GM18907 (cell line): ENCODE measurements at regions not wholly inside any gene's neighbourhood (a gene's known extent, or its start where the extent isn't known, plus 50 kb on each side); places are given as distances from the start of the nearest gene placed in this dataset.
"Not testable (repeated sequence)": the region's sequence is repeated elsewhere in the genome, so short reads cannot be mapped to it uniquely, and the experiment has no call there.

Experiments
- ATAC-seq: cut with Tn5 transposase; IDR thresholded peaks from one replicate; pipeline ENCODE4 v1.9.1; 2021; ENCODE audit warnings: mild to moderate bottlenecking, moderate library complexity; ENCODE audit not compliant: unreplicated experiment

DNA sequence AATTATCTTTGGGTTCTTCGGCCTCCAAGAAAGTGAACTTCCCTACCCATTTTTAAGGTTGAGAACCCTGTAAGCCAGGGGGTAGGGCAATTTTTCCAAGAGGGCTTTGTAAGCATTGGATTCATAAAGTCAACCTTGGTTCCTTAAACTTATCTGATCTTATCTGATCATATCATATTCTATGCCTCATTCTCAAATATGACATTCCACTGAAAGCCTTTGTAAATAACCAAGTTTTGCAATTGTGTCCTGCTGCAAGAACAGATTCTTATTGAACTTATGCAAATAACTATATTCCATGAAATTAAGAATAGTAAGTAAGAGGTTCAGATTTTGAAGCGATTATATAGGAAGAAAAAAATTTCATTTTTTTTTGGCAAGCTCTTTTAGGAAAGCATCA is 649.5 kb downstream of the LRRC70 start:
- ATAC-seq: no peak

GRCh38 chr5:63220244-63220643 is 641.6 kb downstream of the LRRC70 start:
- ATAC-seq: no peak

- no peak for ATAC-seq
Measured at GRCh38 chr5:63217422-63217821, 638.8 kb downstream of the LRRC70 start.

GRCh38 chr5:63213256-63213655 is 634.6 kb downstream of the LRRC70 start:
- ATAC-seq: no peak

DNA sequence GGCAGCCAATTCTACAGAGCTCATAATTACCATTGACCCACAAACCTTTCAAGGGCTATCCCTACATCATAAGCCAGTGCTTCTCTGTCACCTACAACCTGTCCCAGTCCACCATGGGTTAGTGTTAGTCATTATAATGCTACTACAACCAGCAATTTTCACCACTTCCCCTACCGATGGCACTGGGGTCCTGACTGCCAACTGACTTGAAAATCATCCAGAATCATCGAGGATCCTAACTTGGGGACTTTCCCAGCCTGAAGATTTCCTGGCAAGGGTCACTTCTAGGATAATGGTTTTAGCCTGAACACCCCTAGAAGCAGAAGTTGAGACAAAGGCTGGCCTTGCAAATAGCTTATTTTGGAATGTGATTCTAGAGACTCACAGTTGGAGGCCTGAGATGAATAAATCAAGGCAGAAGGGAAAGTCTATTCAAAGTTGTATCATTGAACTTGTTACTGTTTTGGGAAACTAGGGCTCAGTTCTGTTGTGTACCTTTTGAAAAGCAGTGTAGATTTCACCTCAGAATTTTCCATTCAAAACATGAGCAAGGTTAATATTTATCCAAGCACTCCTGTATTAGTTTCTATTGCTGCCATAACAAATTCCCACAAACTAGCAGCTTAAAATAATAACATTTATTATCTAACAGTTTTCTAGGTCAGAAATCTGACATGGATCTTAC is 633.0 kb downstream of the LRRC70 start:
- no peak for ATAC-seq

GRCh38 chr5:63205976-63206375 is 627.4 kb downstream of the LRRC70 start:
- no peak for ATAC-seq

GRCh38 chr5:63201738-63202137 is 623.1 kb downstream of the LRRC70 start:
- no peak for ATAC-seq

GRCh38 chr5:63194126-63194525 is 615.5 kb downstream of the LRRC70 start:
- no peak for ATAC-seq

GRCh38 chr5:63180190-63180589 is 601.6 kb downstream of the LRRC70 start:
- ATAC-seq: not testable (repeated sequence)

GRCh38 chr5:63175850-63176249 is 597.2 kb downstream of the LRRC70 start:
- no peak for ATAC-seq

GRCh38 chr5:63170486-63170885 is 591.9 kb downstream of the LRRC70 start:
- ATAC-seq: no peak

DNA sequence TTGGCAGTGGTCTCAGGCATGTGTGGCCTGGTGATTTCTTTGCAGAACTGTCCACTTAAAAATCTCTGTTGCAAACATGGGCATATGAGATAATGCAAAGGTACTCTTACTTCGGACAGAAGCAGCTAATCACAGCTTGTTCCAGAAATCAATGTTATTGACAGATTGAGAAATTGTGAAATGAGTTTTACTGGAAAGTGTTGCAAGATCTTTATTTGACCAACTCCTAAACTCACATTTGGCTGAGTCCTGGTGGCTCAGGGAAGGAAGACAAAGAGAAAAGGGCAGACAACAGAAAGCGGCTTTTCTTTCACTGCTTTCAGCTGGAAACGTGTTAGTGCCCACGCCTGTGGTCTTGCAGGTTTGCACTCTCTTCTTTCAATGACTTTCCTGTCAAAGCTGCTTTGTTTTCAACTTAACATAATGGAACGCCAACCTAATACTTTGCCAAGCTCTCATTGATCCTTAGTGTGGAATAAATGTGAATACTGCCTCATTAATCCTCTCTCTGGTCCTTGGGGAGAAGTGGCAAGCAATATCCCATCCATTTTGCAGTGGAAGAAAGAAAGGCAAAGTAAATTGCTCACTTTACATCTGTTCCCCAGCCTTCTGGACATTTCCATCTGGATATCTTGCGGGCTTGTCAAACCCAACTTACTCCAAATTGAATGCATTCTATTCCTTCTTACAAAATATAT is 586.4 kb downstream of the LRRC70 start:
- no peak for ATAC-seq

DNA sequence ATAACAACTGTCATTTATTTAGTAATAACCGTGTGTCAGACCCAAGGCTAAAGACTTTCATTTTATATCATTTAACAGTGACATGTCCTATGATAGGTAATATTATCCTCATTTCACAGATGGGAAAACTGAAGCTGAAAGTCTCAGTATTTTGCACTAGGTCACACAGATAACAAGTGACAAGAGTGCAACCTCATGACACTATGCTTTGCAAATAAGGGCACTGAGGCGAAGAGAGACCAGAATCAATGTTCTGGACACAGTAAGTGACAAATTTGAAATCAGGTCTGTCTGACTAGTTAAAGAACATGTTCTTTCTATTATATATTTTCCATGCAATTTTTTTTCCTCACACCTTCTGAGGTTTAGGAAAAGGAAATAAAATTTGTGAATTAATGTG is 585.7 kb downstream of the LRRC70 start:
- no peak for ATAC-seq

- no peak for ATAC-seq
Measured at GRCh38 chr5:63155310-63155631, 576.7 kb downstream of the LRRC70 start.

- no peak for ATAC-seq
Measured at GRCh38 chr5:63154476-63155309, 576.1 kb downstream of the LRRC70 start.

DNA sequence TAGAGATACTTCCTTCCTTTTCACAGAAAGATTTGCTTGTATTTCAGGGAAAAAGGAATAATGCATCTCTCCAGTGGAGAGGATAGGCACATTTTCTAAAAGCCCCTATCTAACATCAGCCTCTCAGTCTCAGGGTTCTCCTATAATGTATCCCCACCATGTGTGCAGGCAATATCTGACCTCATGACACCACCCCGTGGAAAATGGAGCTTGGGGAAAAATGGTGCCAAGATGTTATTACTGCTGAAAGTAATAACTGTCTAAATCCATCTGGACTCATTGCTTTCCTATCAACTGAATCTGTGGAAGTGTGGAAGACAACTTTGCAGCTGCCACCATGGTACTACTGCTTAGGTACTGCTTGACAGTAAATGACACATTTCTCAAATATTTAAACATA is 574.3 kb downstream of the LRRC70 start:
- no peak for ATAC-seq

DNA sequence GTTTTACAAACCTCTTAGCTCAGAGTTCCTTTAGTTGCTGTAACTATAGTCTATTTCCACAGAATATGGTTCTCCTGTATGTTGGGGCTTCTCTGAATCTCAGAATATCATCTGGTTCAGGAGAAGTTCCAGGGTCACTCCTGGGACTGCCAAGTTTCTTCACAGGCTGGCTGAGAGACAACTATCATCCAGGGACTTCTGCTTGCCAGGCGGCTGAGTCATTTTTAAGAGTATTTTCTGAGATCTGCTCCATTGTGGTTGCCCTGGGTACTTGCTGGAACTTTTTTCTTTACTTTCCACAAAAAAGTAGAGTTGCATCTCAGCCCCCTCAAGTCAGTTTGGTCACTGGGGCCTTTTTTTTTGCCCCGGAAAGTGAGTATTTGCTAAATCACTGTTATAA is 566.5 kb downstream of the LRRC70 start:
- no peak for ATAC-seq

DNA sequence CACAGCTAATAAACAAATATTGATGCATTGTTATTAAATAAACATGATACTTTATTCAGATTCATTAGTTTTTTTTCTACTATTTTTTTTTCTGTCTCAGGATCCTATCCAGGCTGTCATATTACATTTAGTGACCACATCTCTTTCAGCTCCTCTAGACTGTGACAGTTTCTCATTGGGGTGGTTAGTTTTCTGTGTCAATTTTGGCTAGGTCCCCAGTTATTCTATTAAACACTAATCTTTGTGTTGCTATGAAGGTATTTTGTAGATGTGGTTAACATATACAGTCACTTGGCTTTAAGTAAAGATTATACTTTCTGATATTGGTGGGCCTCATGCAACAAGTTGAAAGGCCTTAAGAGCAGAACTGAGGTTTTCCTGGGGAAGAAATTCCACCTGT is 563.0 kb downstream of the LRRC70 start:
- no peak for ATAC-seq

GRCh38 chr5:63135291-63135690 is 556.7 kb downstream of the LRRC70 start:
- ATAC-seq: no peak

DNA sequence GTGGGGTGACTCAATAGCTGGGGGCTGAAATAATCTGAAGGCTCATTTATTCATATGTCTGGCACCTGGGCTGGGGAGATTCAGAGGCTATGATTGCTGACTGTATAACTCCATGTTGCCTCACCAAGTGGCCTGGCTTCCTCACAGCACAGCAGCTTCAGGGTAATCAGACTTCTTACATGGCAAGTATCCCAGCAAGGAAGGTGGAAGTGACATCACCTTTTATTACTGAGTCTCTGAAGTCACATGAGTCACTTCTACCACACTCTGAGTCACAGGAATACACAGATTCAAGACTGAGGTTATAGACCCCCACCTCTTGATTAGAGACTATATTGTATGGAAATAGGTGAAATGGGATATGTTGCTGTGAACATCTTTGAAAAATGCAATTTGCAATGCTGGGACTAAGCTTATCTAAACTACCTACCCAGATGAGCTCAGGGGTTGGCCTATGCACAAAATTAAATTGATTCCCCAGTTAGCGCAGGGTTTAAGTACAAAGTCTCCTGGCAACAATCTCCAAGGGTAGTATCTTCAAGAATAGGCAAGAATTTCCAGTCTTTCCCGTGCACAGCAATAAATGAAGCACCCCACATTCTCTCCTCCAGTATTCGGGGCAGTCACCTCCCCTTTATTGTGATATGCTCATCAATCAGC is 553.1 kb downstream of the LRRC70 start:
- no peak for ATAC-seq

DNA sequence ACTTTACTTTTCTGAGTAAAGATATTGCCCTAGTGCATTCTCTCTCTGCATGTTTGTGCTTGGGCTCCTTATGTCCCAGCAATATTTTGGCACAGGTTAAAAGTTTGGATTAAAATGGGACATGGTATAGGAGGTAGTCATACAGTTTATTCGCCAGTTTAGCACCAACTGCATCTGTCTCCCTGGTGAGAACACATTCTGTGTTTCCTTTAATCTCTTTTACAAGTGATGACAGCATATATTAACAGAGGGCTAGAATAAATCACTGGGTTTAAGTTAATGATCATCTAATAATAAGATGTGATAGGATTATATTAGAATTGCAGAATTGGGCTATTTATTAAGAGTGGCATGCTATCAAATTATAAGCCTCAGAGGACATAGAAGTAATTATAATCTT is 550.1 kb downstream of the LRRC70 start:
- ATAC-seq: no peak
